ENCODE measurements at regions not wholly inside any gene's neighbourhood (a gene's known extent, or its start where the extent isn't known, plus 50 kb on each side); places are given as distances from the start of the nearest gene placed in this dataset.

DNA sequence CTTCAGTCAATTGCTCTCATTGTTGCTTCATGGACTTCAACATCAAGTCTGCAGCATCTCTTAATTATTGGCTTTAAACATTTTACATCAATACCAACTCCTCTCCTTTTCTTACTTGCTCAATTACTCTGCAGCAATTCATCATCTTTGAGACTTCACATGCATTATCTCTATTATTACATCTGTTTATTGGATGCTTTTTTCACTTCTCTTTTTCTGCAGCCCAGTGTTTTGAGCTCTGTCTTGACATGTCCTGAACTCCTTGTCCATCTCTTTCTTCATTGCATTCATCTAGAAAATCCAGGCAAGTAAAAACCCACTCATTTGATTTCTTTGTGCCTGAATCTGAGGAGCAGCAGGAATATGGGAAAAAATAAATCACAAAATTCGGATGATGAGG, 647.9 kb downstream of the PLCL1 start:
- Histone ChIP-seq H4K20me1 (ENCODE audit: insufficient read depth, low read length) (no peaks in the 10 kb centered on the region), H3K4me3 (ENCODE audit: low read length) (no peak overlapping the region), H3K9me3 (ENCODE audit: insufficient read depth, low read length) (no peaks in the 10 kb centered on the region), H3K4me2 (ENCODE audit: low read length) (no peak overlapping the region), H3K9ac (ENCODE audit: low read length) (no peak overlapping the region), H3K79me2 (ENCODE audit: low read length) (no peaks in the 10 kb centered on the region), H2AFZ (ENCODE audit: low read depth, low read length) (no peak overlapping the region), H3K36me3 (replicated peaks; ENCODE audit: low read depth, low read length) (no peaks in the 10 kb centered on the region), H3K27me3 (ENCODE audit: low read depth, low read length) (no peaks in the 10 kb centered on the region), H3K4me1 (ENCODE audit: low read length) (no peaks in the 10 kb centered on the region), H3K27ac (ENCODE audit: low read length) (no peak overlapping the region)
- TF ChIP-seq EZH2phosphoT487 (IDR thresholded peaks at IDR 0.05; ENCODE audit: low read depth), result no peak
- TF ChIP-seq, protein P1, sequence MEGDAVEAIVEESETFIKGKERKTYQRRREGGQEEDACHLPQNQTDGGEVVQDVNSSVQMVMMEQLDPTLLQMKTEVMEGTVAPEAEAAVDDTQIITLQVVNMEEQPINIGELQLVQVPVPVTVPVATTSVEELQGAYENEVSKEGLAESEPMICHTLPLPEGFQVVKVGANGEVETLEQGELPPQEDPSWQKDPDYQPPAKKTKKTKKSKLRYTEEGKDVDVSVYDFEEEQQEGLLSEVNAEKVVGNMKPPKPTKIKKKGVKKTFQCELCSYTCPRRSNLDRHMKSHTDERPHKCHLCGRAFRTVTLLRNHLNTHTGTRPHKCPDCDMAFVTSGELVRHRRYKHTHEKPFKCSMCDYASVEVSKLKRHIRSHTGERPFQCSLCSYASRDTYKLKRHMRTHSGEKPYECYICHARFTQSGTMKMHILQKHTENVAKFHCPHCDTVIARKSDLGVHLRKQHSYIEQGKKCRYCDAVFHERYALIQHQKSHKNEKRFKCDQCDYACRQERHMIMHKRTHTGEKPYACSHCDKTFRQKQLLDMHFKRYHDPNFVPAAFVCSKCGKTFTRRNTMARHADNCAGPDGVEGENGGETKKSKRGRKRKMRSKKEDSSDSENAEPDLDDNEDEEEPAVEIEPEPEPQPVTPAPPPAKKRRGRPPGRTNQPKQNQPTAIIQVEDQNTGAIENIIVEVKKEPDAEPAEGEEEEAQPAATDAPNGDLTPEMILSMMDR (IDR thresholded peaks at IDR 0.05; ENCODE audit: low read depth, low read length), result no peak

DNA sequence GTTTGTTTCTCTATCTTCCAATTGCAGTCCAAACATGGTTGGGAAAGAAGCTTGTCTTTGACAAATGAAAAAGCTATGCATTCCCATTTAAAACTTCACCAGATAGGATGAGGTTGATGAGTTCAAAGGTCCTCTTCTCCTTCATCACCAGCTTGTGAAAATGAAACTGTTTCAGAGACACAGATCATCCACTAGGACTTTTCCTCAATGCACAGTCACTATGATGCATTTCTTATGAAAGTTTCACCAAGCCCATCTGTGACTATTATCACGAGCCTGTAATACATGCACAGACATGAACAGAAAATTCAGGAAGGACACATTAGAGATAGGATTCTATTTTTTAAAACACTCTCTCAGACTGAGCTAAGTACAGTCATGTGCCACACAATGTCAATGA, 644.4 kb downstream of the PLCL1 start:
- Histone ChIP-seq H3K27ac (ENCODE audit: low read length) (no peak overlapping the region), H3K79me2 (ENCODE audit: low read length) (no peaks in the 10 kb centered on the region), H3K9me3 (ENCODE audit: insufficient read depth, low read length) (no peaks in the 10 kb centered on the region), H3K36me3 (replicated peaks; ENCODE audit: low read depth, low read length) (no peaks in the 10 kb centered on the region), H3K4me2 (ENCODE audit: low read length) (no peak overlapping the region), H3K9ac (ENCODE audit: low read length) (no peak overlapping the region), H3K4me1 (ENCODE audit: low read length) (no peaks in the 10 kb centered on the region), H2AFZ (ENCODE audit: low read depth, low read length) (no peak overlapping the region), H4K20me1 (ENCODE audit: insufficient read depth, low read length) (no peaks in the 10 kb centered on the region), H3K4me3 (ENCODE audit: low read length) (no peak overlapping the region), H3K27me3 (ENCODE audit: low read depth, low read length) (no peaks in the 10 kb centered on the region)
- TF ChIP-seq EZH2phosphoT487 (IDR thresholded peaks at IDR 0.05; ENCODE audit: low read depth), result no peak
- TF ChIP-seq, protein P1 (IDR thresholded peaks at IDR 0.05; ENCODE audit: low read depth, low read length), result no peak

DNA sequence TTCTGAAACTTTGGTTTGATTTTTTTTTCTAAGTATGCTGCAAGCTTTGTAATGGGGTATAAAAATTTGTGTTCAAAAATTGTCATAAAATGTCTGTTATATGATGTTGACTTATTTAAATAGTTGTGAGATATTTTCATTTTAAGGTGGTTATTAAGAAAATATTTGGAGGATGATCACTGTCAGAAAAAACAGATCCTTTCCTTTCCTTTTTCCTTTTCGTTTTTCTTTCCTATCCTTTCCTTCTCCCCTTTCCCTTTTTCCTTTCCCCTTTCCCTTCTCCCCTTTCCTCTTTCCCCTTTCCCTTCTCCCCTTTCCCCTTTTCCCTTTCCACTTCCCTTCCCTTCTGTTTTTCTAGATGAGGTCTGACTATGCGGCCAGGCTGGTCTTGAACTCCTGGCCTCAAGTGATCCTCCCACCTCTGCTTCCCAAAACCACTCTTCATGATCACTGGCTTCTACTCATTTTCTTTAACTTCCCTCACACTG, 640.5 kb downstream of the PLCL1 start:
- no peaks in the 10 kb centered on the region for H3K36me3 ChIP-seq (replicated peaks; ENCODE audit: low read depth, low read length)
- H4K20me1 ChIP-seq (ENCODE audit: insufficient read depth, low read length), result no peaks in the 10 kb centered on the region
- H3K4me3 ChIP-seq (ENCODE audit: low read length), result no peak overlapping the region
- no peak overlapping the region for H3K4me2 ChIP-seq (ENCODE audit: low read length)
- H3K4me1 ChIP-seq (ENCODE audit: low read length), result no peaks in the 10 kb centered on the region
- no peak overlapping the region for H3K9ac ChIP-seq (ENCODE audit: low read length)
- H3K9me3 ChIP-seq (ENCODE audit: insufficient read depth, low read length), result no peaks in the 10 kb centered on the region
- no peak for TF ChIP-seq EZH2phosphoT487 (IDR thresholded peaks at IDR 0.05; ENCODE audit: low read depth)
- TF ChIP-seq, protein P1 (IDR thresholded peaks at IDR 0.05; ENCODE audit: low read depth, low read length), result no peak
- H3K79me2 ChIP-seq (ENCODE audit: low read length), result no peaks in the 10 kb centered on the region
- H2AFZ ChIP-seq (ENCODE audit: low read depth, low read length), result no peak overlapping the region
- H3K27me3 ChIP-seq (ENCODE audit: low read depth, low read length), result no peaks in the 10 kb centered on the region
- no peak overlapping the region for H3K27ac ChIP-seq (ENCODE audit: low read length)

DNA sequence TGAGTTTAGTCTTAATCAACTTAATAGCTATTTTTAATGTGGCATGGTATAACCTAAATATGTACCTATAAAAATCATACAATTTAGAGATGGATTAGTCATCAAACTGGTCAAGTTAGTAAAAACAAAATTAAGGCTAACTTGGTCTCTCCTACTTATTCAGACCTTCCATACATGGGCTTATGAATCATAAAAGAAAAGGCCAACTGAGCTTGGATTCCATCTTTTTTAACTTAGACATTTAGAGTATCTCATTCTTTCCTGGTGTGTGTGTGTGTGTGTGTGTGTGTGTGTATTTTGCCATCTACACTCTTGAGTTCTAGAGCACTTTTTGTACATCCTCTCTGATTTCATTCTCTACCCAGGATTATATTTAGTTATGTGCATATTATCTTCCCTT, 637.5 kb downstream of the PLCL1 start:
- Histone ChIP-seq H3K4me1 (ENCODE audit: low read length) (no peaks in the 10 kb centered on the region), H3K36me3 (replicated peaks; ENCODE audit: low read depth, low read length) (no peaks in the 10 kb centered on the region), H3K9me3 (ENCODE audit: insufficient read depth, low read length) (no peaks in the 10 kb centered on the region), H3K4me3 (ENCODE audit: low read length) (no peak overlapping the region), H2AFZ (ENCODE audit: low read depth, low read length) (no peak overlapping the region), H3K27me3 (ENCODE audit: low read depth, low read length) (no peaks in the 10 kb centered on the region), H3K79me2 (ENCODE audit: low read length) (no peaks in the 10 kb centered on the region), H4K20me1 (ENCODE audit: insufficient read depth, low read length) (no peaks in the 10 kb centered on the region), H3K27ac (ENCODE audit: low read length) (no peak overlapping the region), H3K4me2 (ENCODE audit: low read length) (no peak overlapping the region), H3K9ac (ENCODE audit: low read length) (no peak overlapping the region)
- TF ChIP-seq, protein P1 (IDR thresholded peaks at IDR 0.05; ENCODE audit: low read depth, low read length), result no peak
- no peak for TF ChIP-seq EZH2phosphoT487 (IDR thresholded peaks at IDR 0.05; ENCODE audit: low read depth)

All from OCI-LY3 (cell line).